CD4-positive, alpha-beta T cell treated with Interleukin-6 for 4 hours (primary cell): ENCODE measurements at regions not wholly inside any gene's neighbourhood (a gene's known extent, or its start where the extent isn't known, plus 50 kb on each side); places are given as distances from the start of the nearest gene placed in this dataset.
A peak's percentile ranks its signal among the peaks of the same experiment; 100 is the strongest.

Experiments
- DNase-seq: peaks from one replicate; pipeline ENCODE4 v3.0.0-alpha.2; 2020; ENCODE audit warnings: mixed read lengths

DNA sequence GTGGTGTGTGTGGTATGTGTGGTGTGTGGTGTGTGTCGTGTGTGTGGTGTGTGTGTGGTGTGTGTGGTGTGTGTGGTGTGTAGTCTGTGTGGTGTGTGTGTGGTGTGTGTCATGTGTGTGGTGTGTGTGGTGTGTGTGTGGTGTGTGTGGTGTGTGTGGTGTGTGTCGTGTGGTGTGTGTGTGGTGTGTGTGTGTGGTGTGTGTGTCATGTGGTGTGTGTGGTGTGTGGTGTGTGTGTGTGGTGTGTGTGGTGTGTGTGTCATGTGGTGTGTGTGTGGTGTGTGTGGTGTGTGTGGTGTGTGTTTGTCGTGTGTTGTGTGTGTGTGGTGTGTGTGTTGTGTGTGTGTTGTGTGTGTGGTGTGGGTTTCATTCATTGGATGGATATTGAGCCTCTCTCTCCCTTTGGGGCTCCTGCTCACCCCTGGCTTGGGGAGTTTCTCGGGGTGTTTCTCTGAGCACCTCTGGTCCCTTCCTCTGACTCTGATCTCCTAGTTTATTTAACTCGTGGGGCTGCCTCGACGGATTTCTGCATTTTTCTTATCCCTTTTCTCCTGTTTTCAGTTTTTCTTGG lies 145.8 kb downstream of the DNAJB6 start:
- DNase-seq = no peak

DNA sequence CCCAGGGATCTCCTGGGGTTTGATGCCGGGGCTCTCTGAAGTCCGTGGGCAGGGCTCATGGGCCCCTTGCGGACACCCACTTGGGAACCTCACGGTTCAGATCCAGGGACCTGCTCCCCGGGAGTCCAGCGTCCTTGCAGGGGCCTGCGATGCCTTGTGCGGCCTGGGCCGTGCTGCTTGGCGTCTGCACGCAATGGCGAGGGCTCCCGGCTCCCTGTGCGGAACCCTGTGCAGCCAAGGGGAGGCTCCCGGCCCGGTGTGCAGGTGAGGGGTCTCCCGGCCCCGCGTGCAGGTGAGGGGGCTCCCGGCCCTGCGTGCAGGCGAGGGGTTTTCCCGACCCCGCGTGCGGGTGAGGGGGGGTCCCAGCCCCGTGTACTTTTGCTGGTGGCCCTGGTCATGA lies 146.7 kb downstream of the DNAJB6 start:
- DNase-seq = no peak

DNA sequence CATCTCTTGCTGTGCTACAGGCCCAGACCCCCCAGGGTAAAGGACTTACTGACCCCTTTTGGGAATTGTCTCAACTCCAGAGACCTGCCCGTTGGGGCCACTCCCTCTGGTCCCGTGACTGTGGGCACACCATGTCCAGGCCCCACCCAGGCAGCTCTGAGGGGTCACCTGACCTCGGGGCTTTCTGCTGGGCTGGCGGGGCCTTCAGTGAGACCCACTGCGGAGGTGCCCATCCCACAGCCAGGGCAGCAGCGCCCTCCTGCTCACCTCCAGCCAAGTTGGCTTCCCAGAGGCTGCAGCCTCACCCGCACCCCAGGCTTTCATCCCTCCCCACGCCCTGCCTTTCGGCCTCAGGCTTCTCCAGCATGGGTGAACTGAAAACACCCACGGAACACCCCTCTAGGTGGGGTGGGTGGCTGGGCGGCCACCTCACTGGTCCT lies 147.2 kb downstream of the DNAJB6 start:
- DNase-seq = no peak

DNA sequence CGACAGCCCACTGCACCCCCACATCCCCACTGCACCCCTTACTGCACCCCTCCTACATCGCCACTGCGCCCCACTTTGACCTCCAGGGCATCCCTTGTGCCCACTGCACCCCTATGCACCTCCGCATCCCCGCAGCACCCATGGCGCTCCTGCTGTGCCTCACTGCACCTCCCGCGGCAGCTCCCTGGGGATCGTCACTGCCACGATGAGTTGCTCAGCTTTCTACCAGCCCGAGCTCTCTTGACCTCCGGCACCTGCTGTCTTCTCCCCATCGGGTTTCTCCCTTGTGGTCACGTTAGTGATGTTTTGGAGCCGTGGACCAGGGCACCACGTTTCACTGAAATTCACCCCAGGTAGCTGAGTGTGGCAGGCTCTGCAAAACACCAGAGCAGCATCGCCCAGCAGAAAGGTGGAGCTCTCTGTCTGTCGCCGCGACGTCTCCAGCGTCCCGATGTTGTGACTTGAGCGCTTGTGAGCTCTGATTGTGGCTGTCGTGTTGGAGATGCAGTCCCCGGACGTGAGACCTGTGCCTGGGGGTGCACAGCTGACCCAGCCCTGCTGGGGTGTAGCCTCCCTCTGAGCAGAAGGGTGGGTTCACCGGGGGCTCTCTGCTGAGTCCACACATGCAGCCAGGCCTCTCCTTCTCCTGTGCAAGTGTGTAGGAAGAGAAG lies 147.7 kb downstream of the DNAJB6 start:
- DNase-seq = no peak

DNA sequence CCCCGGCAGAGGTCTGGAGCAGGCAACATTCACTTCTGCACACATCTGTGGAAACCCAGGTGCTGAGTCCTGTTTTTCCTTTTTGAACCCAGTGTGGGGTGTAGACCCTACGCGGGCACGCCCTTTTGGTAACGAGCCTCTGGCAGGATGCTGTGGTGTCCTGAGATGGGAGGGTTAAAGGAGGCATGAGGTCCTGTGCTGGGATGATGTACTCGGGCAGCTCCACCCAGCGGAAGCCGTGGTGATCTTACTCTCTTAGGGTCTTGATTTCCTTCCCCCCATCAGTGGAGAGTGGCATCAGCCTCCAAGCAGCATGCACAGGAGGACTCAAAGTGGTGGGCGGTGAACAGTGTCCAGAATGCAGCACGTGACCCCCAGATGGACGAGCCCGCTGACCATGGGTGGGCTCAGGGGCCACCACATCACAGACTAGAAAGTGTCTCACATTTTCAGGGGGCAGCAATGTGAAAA lies 148.6 kb downstream of the DNAJB6 start:
- peak; percentile 26 for DNase-seq

DNA sequence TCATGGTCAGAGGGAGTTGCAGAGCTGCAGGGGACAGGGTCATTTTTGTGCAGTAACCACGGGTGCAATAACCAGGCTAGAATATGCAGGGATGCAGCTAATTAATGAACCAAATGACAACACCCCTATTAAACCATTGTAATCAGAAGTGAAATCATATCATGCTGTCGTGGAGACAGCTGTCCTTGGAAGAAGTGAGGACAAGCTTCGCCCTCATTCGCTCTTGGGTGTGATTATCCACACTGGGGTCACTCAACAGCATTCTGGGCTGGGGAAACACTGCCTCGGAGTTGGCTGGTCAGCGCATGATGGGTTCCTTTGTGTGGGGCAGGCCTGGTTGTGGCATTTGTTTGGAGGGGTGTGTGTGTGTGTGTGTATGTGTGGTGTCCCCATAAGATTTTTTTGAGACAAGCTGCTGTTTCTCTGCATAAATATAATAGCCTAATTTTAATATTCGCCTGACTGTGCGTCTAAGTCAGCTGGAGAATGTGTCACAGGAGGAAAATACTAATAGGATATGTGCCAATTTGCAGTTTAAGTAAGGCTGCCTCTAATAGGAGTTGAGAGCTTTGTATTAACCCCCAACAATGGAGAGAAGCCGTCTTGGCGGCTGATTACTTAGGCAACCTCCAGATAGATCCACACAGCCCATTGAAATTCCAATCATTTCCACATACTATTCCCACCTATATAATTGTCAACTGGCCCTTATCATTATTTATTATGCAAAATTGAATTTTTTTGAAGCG lies 149.4 kb downstream of the DNAJB6 start:
- DNase-seq = no peak

DNA sequence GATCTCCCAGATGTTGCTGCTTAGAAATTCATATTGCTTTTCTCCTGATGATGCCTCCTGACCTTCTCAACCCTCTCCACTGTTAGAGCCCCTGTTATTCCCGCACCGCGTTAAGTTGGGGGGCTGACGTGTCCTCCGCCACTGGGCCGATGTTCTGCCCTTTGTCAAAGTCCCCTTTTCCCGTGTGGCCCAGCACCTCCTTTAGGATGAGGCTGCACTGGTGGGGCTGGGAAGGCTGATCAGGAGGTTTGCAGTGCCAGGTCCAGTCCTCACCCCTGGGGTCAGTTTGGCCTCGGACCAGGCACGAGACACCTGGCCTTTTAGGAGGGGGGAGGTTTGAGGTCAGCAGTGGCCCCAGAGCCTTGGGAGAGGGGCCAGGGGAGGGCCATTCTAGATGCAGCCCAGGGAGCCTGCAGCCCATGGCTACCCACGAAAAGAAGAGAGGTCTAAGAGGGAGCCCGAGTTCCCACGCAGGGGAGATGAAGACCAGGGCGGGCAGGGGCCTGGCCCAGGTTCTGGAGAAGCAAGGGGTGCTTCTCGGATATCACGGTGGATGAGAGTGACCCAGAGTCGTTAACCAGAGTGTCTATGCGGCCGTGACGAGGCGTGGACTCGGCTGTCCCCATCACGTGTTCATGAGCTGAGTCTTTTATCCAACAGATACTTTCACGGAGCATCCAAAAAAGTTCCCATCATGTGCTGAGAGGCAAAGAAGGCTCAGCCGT lies 150.4 kb downstream of the DNAJB6 start:
- no peak for DNase-seq

DNA sequence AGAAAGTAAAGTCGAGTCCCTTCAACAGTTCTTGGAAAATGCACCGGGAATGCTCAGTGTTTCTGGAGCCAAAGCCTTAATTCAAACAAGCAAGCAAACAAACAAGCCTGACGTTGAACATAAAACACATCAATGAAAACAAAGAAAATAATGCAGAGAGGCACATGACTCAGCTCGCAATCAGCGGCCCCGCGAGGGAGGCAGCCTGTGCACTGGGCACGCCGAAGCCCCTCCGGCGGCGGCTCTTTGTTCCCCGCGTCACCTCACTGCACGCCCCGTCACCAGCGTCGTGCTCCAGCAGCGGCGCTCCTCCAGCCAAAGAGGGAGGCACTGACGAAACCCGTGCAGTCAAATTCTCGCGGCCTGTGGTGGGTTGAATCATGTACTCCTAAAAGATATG lies 151.5 kb downstream of the DNAJB6 start:
- no peak for DNase-seq

DNA sequence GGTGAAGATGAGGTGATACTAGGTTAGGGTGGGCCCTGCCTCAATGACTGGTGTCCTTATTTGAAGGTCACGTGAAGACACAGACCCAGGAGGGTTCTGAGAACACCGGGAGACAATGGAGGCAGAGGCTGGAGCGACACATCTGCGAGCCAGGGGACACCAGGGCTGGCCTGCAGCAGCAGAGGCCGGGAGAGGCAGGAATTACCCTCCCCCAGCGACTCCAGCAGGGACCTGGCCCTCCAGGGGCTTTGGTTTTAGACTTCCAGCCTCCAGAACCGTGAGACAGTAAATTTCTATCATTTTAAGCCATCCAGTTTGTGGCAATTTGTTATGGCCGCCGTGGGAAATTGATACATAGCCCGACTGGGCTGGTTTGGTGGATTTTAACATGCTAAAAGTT lies 152.2 kb downstream of the DNAJB6 start:
- no peak for DNase-seq
